ENCODE measurements at regions not wholly inside any gene's neighbourhood (a gene's known extent, or its start where the extent isn't known, plus 50 kb on each side); places are given as distances from the start of the nearest gene placed in this dataset.

GRCh38 chr3:82505079-82505756, 743.8 kb upstream of the GBE1 start:
- H3K9me1 ChIP-seq (ENCODE audit: control insufficient read depth, insufficient read depth, low read length), result no peaks in the 10 kb centered on the region
- no peak overlapping the region for H3K27ac ChIP-seq (ENCODE audit: extremely low read depth, low read depth, low read length)
- 0% methylated on average over 8 of the region's 17 CpGs for WGBS (ENCODE audit: insufficient coverage, low coverage, missing lambda C conversion rate)
- in situ Hi-C loops (cut with MboI), result no loop called here
- no peaks in the 10 kb centered on the region for H3K27me3 ChIP-seq (ENCODE audit: control insufficient read depth in 2 of 2, insufficient read depth in 2 of 2, low read length in 2 of 2)
- H3K4me1 ChIP-seq (replicated peaks in 1 of 2; ENCODE audit: control insufficient read depth in 2 of 2, insufficient read depth in 2 of 2, low read length in 2 of 2), result no peaks in the 10 kb centered on the region
- H3K4me2 ChIP-seq (ENCODE audit: insufficient read depth, low read length), result no peak overlapping the region
- intact Hi-C loops (cut with micrococcal nuclease), result no loop called here
- TF ChIP-seq HDGF (IDR thresholded peaks at IDR 0.05) (no peak), ADNP (tag; IDR thresholded peaks at IDR 0.05) (no peak), SMC3 (conservative IDR thresholded peaks at IDR 0.05; ENCODE audit: insufficient read depth, low read depth, low read length) (no peak), PKNOX1 (IDR thresholded peaks at IDR 0.05) (no peak)
- DNase-seq (ENCODE audit: extremely low read depth in 1 of 4, low spot score in 3 of 4), result no peak
- no peaks in the 10 kb centered on the region for H3K36me3 ChIP-seq (ENCODE audit: control insufficient read depth, insufficient read depth, low read length)
- ChIA-PET CTCF (ENCODE audit: low intra/inter-chr PET ratio) (no interaction called here), POLR2A (no interaction called here)
- H2AFZ ChIP-seq (ENCODE audit: low read depth, low read length), result no peak overlapping the region
- no peak for ATAC-seq
- H3K79me2 ChIP-seq (ENCODE audit: control insufficient read depth, insufficient read depth, low read length), result no peaks in the 10 kb centered on the region
- H3K9ac ChIP-seq (ENCODE audit: insufficient read depth in 1 of 2, low read depth in 2 of 2, low read length in 2 of 2), result no peak overlapping the region
- no peaks in the 10 kb centered on the region for H3K9me3 ChIP-seq (replicated peaks; ENCODE audit: control insufficient read depth, insufficient read depth, low read depth, low read length)
- no TSS peak for BruUV-seq (replicated peaks)
- FAIRE-seq, result no peak
- no peak overlapping the region for H3K4me3 ChIP-seq
- H4K20me1 ChIP-seq (replicated peaks; ENCODE audit: control insufficient read depth, insufficient read depth, low read length), result no peaks in the 10 kb centered on the region

- no peak overlapping the region for H3K27ac ChIP-seq (ENCODE audit: extremely low read depth, low read depth, low read length)
- ChIA-PET POLR2A (no interaction called here), CTCF (ENCODE audit: low intra/inter-chr PET ratio) (no interaction called here)
- DNase-seq (ENCODE audit: extremely low read depth in 1 of 4, low spot score in 3 of 4), result no peak
- H4K20me1 ChIP-seq (replicated peaks; ENCODE audit: control insufficient read depth, insufficient read depth, low read length), result no peaks in the 10 kb centered on the region
- in situ Hi-C loops (cut with MboI), result no loop called here
- H3K9me3 ChIP-seq (replicated peaks; ENCODE audit: control insufficient read depth, insufficient read depth, low read depth, low read length), result no peaks in the 10 kb centered on the region
- H3K4me1 ChIP-seq (replicated peaks in 1 of 2; ENCODE audit: control insufficient read depth in 2 of 2, insufficient read depth in 2 of 2, low read length in 2 of 2), result no peaks in the 10 kb centered on the region
- no peak overlapping the region for H3K9ac ChIP-seq (ENCODE audit: insufficient read depth in 1 of 2, low read depth in 2 of 2, low read length in 2 of 2)
- H3K36me3 ChIP-seq (ENCODE audit: control insufficient read depth, insufficient read depth, low read length), result no peaks in the 10 kb centered on the region
- no peak overlapping the region for H3K4me2 ChIP-seq (ENCODE audit: insufficient read depth, low read length)
- no peaks in the 10 kb centered on the region for H3K27me3 ChIP-seq (ENCODE audit: control insufficient read depth in 2 of 2, insufficient read depth in 2 of 2, low read length in 2 of 2)
- no TSS peak for BruUV-seq (replicated peaks)
- H2AFZ ChIP-seq (ENCODE audit: low read depth, low read length), result no peak overlapping the region
- no peak for ATAC-seq
- H3K79me2 ChIP-seq (ENCODE audit: control insufficient read depth, insufficient read depth, low read length), result no peaks in the 10 kb centered on the region
- H3K4me3 ChIP-seq, result no peak overlapping the region
- intact Hi-C loops (cut with micrococcal nuclease), result no loop called here
- FAIRE-seq, result no peak
- no peaks in the 10 kb centered on the region for H3K9me1 ChIP-seq (ENCODE audit: control insufficient read depth, insufficient read depth, low read length)
- 0% methylated on average over 4 of the region's 11 CpGs for WGBS (ENCODE audit: insufficient coverage, low coverage, missing lambda C conversion rate)
- TF ChIP-seq POLR2AphosphoS5 (IDR thresholded peaks at IDR 0.05; ENCODE audit: control insufficient read depth, insufficient read depth, low read depth, low read length) (no peak), ZNF75A (CRISPR knock-in tag; IDR thresholded peaks at IDR 0.05) (no peak), HMG20B (CRISPR knock-in tag; IDR thresholded peaks at IDR 0.05) (no peak), YBX1 (IDR thresholded peaks at IDR 0.05) (no peak), KDM5B (IDR thresholded peaks at IDR 0.05; ENCODE audit: insufficient replicate concordance, low read depth, low read length) (no peak), BCOR (IDR thresholded peaks at IDR 0.05) (no peak), BRF2 (IDR thresholded peaks at IDR 0.05; ENCODE audit: borderline replicate concordance, insufficient read depth, insufficient read length) (no peak), SMAD4 (CRISPR knock-in tag; conservative IDR thresholded peaks at IDR 0.05) (no peak), FOXA3 (CRISPR knock-in tag; conservative IDR thresholded peaks at IDR 0.05 in 1 of 2, IDR thresholded peaks at IDR 0.05 in 1 of 2) (no peak), U2AF1 (optimal IDR thresholded peaks at IDR 0.05; ENCODE audit: low read depth, low read length) (no peak)
Measured at GRCh38 chr3:82498186-82498585, 736.7 kb upstream of the GBE1 start.
